ENCODE measurements at regions not wholly inside any gene's neighbourhood (a gene's known extent, or its start where the extent isn't known, plus 50 kb on each side); places are given as distances from the start of the nearest gene placed in this dataset.
"Not testable (repeated sequence)": the region's sequence is repeated elsewhere in the genome, so short reads cannot be mapped to it uniquely, and the experiment has no call there.

DNA sequence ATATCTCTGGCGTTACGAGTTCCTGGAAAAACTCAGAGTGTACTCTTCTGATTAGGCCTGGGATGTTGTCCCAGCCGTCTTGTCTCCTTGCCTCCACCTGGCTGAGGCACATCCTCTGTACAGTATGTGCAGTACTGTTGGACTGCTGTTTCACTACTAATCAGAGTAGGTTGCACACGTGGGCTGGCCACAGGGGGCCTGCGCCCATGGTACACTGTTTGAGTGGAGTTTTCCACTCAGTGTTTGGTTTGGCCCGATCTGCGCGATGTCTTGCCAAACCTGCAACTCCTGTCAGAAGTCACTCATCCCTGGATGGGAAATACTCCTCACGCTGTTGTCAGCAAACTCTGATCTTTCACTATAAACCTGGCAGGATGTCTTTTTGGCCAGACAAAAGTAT, 189.6 kb upstream of the CSNK1A1L start:
- DNase-seq (ENCODE audit: low read depth), result peak; percentile 31

DNA sequence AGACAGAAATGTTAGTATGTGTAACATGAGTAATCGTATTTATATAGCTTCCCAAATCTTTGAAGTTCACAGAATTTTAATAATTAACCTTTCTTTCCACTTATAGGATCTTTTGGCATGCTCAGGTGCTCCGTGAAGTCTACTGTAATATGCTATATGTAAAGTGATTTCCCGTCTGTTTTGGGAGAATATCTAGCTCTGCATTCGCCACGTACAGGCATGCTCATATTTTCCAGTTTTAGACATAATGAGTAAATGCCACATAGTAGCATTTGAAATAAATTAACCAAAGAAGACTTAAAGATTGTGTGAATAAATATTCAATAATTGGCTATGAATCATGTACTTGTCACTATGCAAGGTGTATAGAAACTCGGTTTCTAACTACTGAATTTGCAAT, 189.0 kb upstream of the CSNK1A1L start:
- DNase-seq (ENCODE audit: low read depth), result no peak

DNA sequence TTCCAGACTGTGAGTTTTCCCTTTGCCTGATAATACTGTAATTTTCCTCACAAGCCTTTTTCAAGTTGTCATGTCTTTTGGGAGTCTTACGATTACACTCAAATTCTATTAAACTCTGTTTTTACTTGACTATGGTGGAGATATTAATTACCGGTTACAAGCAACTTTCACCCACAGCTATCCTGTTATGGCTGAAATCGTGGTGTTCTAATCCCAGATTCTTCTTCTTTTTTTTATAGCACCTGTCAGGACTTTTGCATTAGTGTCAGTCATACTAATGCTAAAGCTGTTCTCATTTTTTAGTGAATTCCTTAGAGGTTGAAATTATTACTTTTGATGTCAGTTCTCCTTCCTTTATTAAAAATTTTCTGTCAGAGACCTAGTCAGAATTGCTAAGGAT, 187.8 kb upstream of the CSNK1A1L start:
- no peak for DNase-seq (ENCODE audit: low read depth)

DNA sequence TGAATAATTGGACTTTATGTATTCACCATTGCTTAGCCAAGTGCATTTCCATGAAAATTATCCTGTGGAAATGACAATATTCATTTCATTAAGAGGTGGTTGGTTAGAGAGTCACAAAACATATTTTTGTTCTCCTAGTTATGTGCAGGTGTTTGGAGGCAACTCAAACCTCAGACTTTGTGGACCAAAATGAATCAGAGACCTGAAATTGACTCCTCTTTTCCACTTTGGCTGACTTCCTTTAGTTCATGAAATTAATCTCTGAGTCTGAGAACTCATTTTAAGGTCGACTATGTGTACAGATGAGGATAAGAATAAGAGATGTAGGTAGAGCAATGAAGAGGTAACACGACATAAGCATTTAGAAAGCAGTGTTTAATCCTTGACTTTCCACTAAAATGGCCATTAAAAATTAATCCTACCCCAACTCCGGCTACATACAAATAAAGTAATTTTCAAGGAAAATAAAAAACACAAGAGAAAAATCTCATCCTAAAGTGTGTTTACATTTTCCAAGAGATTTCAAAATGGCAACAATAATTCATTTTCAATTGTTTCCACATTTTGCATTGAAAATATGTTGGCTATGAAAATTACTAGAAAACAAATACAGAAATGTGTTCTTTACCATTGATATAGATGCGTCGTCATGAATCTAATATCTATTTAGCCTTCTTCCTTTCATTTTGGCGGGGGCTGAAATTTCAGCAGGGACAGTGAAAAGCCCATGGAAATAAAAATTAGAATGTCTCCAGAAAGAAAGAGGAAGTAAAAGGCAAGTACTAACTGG, 185.4 kb upstream of the CSNK1A1L start:
- DNase-seq (ENCODE audit: low read depth), result no peak

DNA sequence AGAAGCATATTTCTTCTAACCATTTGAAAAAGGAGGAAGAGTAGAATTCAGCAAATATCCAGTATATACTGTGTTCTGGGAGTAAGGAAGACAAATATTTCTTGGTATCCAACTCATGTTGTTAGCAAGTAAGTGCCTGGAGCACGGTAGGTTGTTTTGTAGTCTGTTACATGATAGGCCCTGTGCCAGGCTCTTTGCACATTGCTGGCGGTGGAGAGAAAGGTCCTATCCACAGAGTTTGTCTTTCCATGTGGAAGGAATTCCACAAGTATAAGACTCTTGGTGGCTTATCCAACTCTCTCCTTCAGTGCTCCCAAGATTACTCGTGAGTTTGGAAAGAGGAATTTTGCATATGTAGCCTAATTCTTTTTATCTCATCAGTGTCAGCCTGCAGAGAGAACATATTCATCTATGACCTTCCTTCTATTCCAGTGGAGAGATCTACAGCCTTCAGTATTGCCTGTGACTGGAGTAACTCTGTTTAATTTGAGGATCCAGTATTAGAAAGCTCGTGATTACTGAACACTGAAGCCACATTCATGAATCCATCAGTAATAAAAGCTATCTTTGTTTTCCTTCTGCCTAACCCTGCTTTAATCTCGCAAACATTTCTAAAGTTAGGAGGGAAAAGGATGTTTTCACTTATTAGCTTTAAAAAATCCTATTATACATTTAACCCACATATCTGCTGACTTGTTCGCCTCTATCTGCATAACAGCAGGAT, 183.9 kb upstream of the CSNK1A1L start:
- DNase-seq (ENCODE audit: low read depth), result no peak

DNA sequence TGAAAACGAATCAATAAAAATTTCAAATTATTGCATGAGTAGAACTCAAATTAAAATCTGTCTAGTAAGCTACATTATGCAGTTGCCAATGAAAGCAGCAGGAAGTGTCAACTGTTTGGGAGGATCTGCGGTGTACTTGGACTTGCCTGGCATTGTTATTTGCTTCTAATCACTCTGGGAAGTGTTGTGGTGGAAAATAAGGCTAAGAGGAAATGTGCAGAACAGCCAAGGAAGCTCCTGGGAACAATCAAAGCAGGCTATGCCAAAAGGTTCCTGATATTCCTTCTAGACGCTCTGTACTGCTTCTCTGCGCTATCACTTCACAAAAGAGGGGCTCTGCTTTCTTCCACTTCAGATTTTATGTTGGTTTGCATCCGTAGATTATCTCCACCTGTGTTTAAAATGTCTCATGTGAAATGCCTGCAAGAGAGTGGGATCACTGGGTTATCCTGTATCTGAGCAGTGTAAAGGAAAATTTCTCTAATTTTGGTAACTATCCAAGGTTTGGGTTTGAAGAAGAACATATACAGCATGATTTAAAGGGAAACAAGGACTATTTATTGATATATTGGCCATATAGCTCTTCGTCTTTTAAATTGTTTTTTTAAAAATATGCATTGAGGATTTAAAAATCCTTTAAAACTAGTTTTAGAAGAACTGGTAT, 182.7 kb upstream of the CSNK1A1L start:
- no peak for DNase-seq (ENCODE audit: low read depth)

DNA sequence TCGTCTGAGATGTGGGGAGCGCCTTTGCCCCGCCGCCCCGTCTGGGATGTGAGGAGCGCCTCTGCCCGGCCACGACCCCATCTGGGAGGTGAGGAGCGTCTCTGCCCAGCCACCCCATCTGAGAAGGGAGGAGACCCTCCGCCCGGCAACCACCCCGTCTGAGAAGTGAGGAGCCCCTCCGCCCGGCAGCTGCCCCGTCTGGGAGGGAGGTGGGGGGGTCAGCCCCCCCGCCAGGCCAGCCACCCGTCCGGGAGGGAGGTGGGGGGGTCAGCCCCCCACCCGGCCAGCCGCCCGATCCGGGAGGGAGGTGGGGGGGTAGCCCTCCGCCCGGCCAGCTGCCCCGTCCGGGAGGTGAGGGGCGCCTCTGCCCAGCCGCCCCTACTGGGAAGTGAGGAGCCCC, 174.8 kb upstream of the CSNK1A1L start:
- DNase-seq (ENCODE audit: low read depth), result not testable (repeated sequence)

DNA sequence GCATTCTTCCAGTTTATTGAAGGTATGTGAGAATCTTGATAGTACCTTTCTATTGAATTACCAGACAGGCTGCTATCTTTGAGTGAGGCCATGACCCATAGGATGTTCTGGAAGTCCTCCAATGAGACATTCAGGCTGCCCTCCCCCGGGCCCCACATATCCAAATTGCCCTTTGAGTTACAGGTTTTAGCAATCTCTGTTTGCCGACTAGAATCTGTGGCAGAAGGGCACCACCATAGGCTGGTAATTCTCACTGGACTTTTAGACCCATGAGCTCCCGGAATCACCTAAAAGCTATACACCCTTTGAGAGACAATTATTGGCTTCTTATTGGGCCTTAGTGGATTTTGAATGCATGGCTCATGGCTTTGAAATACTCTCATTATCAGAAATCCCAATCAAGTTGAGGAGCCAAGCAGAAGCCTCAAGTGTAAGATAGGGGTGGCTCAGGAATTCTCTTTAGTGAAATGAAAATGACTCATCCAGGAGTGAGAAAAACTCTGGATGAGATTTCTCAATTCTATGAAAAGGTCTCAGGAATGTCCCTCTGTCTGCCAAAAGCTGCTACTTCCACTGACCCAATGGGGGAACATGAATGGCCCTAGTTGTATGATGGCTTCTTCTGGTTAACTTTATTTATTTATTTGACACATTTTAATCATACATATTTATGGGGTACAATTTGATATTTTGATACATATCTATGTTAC, 172.1 kb upstream of the CSNK1A1L start:
- DNase-seq (ENCODE audit: low read depth), result no peak

DNA sequence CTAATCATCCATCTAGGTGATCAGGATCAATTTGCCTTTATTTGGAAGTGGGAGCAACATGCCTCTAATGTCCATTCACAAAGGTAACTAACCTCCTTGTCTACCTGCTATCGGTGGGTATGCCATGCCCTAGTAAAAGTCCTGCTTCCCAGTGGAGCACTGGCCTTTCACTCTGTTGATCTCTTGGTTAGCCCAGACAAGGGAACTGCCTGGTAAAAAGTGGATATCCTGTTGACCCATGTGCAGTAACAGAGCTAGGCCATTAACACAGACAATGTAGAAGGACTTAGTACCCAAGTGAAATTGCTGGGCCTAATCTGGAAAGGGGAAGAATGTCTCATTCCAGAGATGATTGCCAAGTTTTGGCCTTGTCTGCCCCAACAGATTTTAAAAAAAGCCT, 171.5 kb upstream of the CSNK1A1L start:
- no peak for DNase-seq (ENCODE audit: low read depth)

DNA sequence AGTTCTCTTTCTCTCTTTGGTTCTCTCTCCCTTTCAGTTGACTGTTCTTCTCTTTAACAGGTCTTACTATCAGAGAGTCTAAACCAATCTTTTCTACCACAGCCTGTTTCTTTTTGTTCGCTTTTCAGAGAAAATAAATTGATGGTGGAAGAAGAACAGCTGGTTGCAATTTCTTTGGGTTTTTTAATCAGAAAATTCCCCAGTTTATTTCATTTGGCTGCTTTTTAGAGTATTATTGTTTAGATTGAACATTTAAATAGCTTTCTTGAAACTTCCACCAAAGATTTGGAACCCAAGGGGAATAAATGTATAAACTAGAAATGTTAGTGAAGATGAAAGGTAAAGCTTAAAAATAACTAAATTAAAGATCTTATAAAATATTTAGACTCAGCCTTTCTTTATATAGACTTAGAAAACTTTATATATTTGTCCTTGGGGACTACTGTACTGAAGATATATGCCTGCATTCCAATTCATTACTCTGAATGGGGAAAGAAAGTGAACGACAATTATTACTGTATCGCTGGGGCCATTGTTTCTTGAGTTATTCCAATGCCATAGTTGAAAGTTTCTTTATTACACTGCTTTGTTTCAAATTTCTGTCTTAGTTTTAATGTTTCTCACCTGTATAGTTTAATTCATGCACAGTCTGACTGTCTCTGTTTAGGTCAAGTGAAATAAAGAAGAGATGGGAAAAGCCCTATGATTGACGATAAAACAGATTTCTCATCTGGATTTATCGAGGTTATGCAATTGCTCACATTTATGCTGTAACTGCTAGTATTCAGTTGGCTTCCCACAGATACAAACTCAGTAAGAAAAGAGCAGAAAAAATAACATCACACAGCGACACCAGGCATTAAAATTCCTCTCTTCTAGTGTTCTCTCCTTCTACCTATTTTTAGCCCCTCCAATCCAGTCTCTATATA, 169.4 kb upstream of the CSNK1A1L start:
- DNase-seq (ENCODE audit: low read depth), result no peak

DNA sequence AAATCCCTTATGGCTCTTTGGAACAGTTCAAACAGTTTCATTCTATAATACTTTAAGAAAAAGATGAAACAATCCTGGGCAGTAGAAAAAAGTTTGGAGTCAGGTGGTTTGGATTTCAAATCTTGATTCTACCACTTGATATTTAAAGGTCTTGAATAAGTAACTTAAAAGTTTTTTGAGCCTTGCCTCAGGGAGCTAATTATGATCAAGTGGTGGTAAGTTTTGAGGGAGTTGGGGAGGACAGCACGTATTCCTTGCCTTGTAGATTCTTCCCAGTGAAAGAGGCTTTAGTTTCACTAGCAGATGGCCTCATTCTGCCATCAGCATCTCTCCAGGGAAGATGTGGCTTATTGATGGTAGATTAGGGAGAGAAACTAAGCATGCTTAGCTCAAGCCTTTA, 168.4 kb upstream of the CSNK1A1L start:
- no peak for DNase-seq (ENCODE audit: low read depth)

DNA sequence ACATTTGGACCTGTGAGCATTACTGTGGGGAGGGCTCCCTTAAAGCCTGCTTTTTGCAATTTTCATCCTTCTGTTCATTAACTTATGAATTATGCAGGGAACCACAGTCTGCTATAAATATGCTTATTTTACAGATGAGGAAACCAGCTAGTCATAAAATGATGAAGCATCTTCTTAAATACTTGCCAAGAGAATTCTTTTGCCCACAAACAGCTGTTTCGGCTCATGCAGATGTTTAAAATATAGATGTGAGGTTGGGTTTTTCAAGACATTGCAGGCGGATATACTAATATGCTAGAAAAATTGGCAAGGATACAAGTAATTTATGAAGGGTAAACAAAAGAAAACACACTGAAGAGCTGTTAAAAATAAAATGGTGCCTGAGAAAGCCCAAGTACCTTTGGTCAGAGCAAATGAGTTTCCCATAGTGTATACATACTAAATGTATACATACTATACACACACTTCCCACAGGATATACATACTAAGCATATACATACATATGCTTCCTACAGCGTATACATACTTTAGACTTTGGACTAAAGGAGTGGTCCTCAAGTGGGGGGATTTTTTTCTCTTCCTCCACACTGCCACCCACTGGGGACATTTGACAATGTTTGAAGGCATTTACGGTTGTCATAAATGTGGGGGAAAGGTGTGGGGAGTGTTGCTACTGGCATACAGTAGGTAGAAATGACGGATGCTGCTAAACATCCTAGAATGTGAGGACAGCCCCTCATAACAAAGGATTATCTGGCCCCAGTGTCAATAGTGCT, 164.9 kb upstream of the CSNK1A1L start:
- no peak for DNase-seq (ENCODE audit: low read depth)

DNA sequence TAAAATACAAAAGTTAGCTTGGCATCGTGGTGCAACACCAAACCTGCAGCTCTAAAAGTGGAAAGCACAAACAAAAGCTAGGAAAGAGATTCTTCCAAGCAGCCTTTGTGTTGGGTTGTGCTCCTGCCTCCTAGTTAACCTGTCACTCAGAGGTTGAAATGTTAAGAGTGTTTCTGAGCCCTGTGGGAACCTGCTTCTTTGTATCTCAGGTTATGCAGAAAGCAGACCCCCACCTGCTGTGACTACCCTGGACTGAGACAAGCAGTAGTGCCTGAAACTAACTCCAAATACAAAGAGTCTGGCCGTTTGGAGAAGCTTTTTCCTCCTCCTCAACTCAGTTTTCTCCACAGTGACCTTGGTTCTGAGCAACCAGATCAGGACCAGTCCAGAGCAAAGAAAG, 158.4 kb upstream of the CSNK1A1L start:
- no peak for DNase-seq (ENCODE audit: low read depth)

DNA sequence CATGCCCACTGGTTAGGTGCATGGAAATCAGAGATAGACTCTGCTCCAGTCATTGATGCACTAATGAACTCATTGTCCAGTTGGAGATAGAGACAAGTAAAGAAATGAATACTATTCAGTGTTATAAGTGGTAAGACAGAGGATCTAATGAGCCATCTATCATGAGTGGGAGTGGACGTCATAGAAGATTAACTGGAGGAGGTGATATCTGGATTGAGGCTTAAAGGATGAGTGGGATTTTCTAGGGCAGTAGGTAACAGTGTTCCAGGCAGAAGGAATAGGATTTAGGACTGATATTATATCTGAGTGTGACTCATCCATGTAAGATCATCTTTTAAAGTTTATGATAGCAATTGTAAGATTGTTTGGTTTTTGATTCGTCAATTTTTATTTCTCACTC, 152.2 kb upstream of the CSNK1A1L start:
- no peak for DNase-seq (ENCODE audit: low read depth)

DNA sequence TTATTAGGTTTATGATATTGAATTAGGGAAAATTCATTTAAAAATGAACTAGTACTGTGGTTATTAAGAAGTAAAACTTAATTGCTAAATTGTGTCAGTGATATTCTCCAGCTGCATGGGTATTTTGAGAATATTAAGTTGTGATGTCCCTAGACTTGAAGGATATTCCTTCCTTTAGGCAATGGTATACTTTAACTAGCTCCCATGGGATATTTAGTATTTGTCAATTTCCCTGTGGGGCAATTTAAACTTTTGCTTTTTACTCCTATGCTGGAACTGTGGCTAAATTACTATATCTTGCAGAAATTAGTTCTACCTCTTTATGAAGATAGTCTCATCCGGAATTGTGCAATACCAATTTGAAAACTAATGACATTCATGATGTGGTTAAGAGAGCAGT, 151.6 kb upstream of the CSNK1A1L start:
- DNase-seq (ENCODE audit: low read depth), result no peak

DNA sequence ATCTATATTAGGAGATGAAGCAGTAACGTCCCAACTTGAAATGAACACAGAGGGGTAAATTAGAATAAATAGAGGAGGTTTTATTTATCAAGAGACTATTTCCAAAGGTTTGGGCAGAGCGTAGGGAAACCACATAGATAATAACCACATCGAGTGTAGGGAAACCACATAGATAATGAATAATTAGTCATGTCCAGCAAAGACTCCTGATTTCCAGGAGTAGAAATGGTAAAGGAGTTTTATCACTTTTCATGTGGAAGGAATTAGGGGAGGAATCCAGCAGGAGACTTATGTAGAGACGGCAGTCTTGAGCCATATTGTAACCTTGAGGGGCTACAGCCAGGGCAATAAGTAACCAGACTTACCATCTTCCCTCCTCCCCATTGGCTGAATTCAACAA, 136.3 kb upstream of the CSNK1A1L start:
- DNase-seq (ENCODE audit: low read depth), result no peak

DNA sequence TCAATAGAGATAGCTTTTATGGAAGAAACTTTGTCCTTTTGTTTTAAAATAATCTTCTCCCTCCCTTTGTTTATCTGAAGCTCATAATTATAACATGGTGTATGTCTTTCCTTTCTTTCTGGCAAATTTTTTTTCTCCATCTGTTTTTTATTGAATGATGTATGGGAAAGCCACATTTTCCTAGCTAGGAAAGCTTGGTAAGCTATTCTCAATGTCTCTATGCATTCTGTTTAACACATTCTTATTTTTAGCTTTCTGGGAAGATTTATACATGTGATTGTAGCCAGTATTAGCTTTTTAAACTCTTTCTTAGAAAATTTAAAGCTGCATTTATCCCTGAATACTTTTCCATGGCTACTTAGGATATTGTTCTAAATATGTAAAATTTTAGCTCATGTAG, 124.9 kb upstream of the CSNK1A1L start:
- DNase-seq (ENCODE audit: low read depth), result no peak

DNA sequence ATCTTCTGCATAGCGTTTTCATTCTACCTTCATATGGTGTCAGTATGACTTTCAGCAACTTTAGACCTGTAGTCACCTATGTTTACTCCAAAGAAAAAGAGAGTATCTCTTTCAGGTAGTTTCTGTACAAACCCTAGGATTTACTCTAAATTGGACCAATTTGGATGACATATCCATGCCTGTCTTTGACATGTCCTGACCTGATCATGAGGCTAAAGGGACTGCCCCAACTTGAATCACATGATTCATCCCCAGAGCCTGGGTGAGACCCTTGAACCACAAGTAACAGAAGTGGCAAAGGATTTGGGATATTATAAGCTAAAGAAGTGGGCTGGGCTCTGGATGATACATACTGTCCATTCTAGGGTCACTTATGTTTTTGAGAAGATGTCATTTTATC, 124.5 kb upstream of the CSNK1A1L start:
- DNase-seq (ENCODE audit: low read depth), result no peak

DNA sequence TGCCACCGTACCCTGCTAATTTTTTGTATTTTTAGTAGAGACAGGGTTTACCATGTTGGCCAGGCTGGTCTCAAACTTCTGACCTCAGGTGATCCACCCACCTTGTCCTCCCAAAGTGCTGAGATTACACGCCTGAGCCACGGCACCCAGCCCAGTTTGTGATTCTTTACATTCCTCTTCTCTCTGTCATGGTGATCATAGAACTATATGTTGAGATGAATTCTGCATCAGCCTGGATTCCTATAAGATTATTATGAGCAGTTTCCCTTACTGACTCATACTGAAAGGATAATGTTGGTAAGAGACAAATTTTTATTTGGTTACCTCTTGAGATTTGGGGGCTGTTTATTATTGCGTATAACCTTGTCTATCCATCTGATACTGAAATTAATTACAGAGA, 121.5 kb upstream of the CSNK1A1L start:
- no peak for DNase-seq (ENCODE audit: low read depth)

DNA sequence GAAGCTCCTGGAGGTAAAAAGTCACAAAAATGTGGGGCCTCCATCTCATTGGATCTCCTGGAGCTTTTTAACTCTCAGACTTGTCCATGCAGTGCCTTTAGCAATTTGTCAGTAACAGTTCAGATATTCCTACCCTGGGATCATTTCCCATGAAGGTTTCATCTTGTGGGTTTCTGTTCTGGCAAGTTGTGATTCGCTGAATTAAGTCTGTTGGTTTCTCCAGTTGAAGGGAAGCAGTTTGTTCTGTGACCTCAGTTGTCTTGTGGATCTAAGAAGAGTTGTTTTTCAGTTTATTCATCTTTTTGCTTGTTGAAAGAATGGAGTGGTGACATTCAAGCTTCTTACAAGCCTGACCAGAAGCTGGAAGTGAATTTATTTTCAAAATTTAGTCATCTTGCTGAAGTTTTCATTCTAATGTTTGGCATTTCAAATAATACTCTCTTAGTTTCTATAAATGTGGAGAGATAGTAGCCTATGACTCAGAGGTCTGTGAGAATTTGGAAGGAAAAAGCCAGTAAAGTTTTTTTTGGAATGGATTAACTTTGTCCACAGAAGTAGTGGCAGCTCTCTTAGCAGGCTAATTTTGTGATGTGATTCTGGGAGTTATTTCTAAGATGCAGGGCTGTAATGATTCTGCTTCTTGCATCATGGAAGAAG, 120.1 kb upstream of the CSNK1A1L start:
- peak; percentile 86 for DNase-seq (ENCODE audit: low read depth)
